ENCODE measurements at regions not wholly inside any gene's neighbourhood (a gene's known extent, or its start where the extent isn't known, plus 50 kb on each side); places are given as distances from the start of the nearest gene placed in this dataset.

DNA sequence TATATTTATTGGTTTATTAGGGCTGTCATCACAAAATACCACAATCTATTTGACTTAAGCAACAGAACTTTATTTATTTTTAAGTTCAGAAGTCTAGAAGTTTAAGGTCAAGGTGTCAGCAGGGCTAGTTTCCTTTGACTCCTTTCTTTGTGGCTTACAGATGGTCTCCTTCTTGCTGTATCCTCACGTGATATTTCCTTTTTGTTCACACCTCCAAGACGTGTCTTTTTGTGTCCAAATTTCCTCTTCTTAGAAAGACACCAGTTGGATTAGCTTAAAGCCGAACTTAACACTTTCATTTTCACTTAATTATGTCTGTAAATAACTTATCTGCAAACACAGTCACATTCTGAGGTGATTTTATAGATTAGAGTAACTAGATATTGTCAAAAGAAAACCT, 631.4 kb upstream of the POT1 start:
- no peak for DNase-seq

DNA sequence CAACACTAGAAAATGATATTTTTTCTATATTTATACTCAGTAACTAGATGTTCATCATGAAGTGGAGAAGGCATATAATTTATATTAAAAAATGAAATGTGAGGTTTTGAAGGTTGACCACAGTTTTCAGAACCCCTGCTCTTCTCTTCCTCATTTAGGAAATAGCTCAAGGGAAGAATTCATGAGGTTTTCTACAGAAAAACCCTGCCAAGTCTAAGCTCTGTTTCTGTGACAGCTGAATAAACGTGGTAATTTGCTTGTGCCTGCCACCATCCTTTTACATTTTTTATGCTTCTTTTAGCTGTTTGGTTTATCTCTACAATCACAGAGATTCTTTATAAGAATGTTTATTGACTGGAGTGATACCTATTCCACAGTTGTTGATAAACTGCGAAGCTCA, 630.3 kb upstream of the POT1 start:
- DNase-seq: no peak

DNA sequence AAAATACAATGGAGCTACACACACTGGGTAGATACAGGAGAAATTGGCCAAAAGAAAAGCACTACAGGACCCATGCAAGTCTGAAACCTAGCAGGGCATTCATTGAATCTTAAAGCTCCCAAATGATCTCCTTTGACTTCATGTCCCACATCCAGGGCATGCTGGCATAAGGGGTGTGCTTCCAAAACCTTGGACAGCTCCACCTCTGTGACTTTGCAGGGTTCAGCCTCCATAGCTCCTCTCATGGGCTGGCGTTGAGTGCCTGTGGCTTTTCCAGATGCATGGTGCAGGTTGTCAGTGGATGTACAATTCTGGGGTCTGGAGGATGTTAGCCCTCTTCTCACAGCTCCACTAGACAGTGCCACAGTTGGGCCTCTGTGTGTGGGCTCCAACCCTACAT, 626.3 kb upstream of the POT1 start:
- no peak for DNase-seq

DNA sequence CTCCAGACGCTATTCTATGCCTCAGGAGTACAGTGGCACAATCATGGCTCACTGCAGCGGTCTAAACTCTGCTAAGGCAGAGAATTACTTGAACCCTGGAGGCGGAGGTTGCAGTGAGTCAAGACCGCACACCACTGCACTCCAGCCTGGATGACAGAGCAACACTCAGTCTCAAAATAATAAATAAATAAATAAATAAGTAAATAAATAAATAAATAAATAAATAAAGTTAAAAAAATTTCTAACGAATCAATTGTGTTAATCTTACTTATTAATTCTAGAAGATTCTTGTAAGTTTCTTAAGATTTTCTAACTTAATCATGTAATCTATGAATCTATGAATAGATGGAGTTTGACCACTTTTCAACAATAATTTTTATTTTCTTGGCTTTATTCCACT, 621.4 kb upstream of the POT1 start:
- DNase-seq: no peak

DNA sequence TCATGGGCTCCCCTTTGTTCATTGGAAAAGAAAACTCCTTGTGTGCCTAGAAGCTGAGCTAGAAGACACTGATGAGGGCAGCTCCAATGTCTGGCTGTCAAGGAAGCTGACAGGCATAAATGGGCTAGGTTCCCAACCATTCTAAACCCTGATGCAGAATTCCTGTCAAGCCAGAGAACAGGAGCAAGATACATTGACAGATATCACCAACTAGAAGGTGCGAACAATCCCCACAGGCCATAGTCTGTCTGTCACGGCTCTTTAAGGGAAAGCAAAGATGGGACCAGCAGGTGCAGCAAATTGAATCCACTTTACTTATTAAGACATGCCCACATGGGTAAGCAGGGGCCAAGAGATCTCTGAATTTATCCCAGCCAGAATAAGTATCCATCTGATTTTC, 617.9 kb upstream of the POT1 start:
- DNase-seq: no peak

DNA sequence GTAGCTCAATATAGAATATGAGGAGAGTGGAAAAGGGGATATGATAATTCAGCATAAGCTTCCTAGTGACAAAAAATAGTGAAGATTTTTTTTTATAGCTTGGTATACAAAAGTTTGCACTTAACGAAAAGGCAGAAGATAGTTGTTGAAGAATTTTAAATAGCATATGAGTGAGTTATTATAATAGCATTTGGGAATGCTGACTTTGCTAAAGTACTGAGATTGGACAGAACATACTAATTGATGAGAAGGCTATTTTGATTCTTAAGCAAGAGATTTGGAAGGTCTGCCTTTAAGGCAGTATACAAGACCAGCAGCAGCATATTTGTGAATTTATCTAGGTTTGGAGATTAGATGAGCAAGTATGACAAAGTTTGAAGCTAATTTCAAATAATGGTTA, 600.9 kb upstream of the POT1 start:
- DNase-seq: no peak

DNA sequence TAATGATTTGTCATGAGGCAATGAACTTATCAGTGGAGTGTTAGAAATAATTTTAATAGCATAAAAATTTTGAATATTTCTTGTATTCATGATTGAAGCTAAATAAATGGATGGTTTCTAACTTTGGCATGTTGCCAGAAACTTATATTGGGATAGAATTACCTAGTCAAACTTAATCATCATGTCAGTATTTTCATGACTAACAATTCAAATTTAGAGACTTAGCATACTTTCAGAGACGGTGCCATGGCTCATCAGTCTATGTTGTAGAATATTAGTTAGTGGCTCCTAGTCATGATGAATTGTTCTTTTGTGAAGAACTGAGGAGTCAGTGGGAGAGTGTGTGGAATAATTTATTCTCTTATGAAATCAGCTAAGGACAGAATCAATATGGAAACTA, 599.6 kb upstream of the POT1 start:
- no peak for DNase-seq

DNA sequence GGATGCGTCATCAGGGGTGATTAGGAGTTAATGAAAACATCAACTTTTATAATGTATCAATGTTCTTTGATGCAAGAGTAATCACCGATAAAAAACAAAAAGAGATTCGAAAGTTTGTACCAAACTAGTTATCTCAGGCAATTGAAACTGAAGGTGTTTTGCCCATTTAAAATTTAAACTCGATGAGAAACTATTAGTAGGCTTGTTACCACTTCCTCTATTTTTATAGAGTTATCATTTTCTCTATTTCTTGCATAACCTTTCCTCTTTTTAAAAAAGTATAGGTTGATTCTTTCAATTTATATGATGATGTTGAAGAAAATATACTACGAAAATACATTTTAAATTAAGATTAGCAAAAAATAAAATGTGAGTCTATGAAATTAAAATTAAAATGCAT, 597.3 kb upstream of the POT1 start:
- DNase-seq: no peak

DNA sequence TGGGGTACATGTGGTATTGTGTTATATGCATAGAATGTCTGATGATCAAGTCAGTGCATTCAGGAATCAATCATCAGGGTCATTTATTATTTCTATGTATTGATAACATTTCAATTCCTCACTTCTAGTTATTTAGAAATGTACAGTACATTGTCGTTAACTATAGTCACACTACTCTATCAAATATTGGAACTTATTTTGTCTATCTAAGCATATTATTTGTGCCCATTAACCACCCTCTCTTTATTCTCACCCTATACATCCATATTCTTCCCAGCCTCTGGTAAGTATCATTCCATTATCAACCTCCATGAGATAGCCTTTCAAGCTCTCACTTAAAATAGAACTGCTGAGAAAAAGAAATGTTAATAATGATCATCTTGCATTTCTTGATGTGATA, 596.5 kb upstream of the POT1 start:
- no peak for DNase-seq

DNA sequence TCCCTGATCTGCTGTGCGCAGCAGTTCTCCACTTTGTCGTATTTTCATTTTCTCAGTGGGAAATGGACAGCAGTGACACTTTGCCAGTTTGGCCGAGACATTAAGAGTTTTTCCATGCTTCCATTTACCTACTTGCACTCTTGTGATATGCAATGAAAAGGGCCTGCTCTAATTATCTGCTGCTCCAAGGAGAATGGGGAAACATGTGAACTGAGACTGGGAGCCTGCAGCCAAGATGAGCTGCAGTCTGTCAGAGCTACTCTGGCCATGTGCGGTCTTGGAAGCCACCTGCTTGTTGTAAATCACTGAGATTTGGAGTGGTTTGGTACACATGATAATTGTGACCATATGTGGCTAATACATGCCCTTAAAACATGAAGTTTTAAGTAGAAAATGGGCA, 586.6 kb upstream of the POT1 start:
- peak; percentile 10 for DNase-seq

DNA sequence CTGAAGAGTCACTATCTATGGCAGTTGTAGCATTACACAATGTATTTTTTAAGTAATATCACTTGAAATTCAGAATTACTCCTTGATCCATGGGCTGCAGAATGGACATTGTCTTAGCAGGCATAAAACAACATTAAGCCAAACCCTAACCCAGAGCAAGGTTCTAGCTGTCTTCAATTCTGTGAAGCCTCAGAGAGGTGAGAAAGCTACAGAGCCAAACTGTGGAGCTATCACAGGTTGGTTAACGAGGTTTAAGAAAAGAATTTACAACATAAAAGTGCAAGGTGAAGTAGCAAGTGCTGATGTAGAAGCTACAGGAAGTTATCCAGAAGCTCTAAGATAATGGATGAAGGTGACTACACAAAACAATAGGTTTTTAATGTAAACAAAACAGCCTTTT, 582.7 kb upstream of the POT1 start:
- no peak for DNase-seq

DNA sequence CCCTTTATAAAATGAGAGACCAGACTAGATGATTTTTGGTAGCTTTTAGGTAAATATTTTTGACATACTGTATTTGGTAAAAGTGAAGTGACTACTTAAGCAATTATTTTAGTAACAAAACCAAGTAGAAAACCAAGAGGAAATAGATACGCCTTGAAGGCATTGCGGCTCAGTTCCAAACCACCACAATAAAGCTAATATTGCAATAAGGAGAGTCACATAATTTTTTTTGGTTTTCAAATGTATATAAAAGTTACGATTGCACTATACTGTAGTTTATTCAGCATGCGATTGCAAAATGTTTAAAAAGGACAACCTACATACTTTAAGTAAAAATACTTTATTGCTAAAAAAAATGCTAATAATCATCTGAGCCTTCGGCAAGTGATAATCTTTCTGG, 581.7 kb upstream of the POT1 start:
- DNase-seq: no peak

DNA sequence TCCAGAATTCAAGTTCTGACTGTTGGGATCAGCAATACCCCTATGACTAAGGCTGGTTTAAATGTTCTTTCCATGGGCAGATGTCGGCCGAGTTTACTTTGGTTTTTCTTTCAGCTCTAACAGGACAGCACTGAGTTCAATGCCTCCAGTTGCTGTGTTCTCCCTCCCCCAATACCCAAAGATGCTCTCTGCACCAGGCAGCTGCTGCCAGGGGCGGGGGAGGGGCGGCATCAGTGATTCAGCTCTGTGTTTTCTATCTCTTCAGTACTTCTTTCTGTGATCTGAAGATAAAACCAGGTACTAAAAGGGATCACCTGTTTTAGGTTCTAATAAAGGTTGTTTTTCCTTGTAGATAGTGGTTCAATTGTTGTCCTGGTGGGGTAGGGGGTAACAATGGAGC, 576.7 kb upstream of the POT1 start:
- no peak for DNase-seq

DNA sequence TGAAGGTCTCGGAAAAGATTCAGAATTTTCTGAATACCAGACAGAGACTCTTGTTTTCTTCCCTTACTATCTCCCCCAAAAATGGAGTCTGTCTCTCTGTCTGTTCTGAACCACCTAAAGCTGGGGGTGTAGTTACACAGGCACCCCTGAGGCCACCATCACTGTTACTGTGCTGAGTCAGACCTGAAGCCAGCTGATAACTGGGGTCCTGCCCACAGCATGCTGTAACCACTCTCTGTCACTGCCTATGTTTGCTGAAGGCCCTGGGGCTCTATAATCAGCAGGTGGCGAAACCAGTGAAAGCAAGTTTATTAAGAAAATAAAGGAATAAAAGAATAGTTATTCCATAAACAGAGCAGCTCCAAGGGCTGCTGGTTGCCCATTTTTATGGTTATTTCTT, 575.2 kb upstream of the POT1 start:
- DNase-seq: no peak

DNA sequence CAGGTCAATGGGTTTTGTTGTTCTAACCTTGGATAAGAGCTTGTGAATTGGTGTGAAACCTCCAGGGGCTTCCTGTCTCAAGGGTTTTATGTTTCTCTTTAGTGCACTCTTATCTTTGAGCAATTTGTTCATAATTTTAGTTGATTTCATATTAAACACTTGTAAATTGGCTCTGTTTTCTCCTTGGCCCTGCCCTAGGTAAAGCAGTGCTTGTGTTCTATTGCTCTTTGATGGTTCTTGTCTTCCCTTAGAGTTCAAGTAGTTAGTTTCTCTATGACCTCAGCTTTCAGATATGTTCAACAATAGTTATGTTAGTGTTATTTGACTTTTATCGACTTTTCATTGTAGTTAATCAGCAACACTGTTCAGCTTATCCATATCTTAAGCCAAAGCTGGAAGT, 566.4 kb upstream of the POT1 start:
- no peak for DNase-seq

DNA sequence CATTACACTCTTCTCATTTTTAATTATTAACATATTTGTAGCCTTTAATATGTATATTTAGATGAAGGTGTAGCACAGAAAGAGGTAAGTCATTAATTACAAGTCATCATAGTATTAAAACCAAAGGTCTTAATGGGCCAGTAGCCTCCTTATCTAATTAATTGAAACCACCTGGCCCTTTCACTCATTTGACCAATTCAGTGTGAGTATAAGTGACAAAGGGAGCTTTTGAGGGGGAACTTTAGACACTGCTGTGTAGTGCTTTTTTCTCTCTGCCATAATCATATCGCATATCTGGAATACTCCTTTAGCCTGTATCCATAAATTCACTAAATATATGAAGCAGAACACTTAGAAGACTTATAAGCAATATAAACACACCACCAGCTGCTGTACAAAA, 562.9 kb upstream of the POT1 start:
- peak; percentile 24 for DNase-seq

DNA sequence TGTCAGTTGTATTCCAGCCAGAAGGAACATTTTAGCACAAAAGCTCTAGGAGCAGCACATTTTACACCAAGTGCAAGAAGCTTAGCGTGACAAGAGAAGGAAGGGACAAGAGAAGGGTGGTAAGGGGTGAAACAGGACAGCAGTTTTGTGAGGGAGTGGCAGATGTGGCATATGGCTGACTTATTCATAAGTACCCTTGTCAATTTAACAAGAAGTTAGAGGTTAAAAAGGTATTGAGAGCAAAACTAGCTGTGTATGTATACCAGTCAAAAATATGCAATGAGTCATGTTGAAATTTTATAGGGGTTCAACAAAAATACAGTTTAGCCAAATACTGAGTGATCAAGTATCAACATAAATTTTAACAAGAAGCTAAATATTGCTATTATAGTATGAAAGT, 561.5 kb upstream of the POT1 start:
- no peak for DNase-seq

DNA sequence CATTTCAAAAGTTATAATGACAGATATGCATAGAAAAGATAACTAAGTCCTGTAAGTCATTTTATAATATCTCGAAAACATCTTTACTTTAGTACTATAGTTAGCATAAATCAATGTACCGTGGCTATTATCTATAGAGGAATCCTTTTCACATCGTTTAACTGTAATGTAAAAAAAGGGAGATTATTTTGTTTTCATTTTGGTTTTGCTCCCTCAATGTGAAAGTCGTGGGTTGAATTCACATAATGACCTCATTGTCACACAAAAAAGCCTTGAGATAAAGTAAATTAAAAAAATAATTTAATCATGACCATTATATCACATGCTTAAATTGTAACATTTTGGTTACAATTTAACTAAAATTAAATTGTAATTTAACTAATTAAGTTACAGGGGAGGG, 560.5 kb upstream of the POT1 start:
- no peak for DNase-seq

DNA sequence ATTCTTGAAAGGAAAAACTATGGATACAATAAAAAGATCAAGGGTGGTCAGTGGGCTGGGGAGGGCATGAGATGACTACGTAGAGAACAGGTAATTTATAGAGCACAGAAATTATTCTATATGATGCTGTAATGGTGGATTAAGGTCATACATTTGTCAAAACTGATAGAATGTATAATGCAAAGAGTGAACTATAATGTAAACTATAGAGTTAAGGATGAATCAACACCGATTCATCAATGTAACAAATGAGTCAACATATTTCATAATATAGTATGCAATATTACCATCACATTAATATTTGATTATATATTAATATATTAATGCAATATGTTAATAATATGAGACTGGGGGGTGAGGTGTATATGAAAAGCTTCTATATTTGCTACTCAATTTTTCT, 555.6 kb upstream of the POT1 start:
- no peak for DNase-seq

DNA sequence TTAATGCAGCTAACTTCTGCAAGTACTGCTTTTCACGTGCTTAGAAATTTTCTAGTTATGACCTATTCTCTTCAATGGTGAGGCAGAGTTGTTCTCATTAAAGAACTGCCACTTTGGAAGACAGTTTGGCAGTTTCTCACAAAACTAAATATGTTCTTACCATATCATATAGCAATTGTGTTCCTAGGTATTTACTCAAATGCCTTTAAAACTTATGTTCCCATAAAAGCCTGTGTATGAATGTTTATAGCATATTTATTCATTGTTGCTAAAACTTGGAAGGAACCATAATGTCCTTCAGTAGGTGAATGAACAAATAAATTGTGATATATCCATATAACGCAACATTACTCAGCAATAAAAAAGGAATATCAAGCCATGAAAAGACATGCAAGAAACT, 555.1 kb upstream of the POT1 start:
- no peak for DNase-seq

DNA sequence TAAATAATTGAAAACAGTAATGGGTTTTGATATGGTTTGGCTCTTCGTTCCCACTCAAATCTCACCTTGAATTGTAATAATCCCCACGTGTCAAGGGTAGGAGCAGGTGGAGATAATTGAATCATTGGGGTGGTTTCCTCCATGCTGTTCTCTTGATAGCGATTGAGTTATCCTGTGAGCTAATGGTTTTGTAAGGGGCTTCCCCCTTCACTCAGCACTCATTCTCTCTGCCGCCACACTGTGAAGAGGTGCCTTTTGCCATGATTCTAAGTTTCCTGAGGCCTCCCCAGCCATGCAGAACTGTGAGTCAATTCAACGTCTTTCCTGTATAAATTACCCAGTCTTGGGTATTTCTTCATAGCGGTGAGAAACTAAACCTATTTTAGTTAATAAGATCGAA, 551.7 kb upstream of the POT1 start:
- DNase-seq: no peak

DNA sequence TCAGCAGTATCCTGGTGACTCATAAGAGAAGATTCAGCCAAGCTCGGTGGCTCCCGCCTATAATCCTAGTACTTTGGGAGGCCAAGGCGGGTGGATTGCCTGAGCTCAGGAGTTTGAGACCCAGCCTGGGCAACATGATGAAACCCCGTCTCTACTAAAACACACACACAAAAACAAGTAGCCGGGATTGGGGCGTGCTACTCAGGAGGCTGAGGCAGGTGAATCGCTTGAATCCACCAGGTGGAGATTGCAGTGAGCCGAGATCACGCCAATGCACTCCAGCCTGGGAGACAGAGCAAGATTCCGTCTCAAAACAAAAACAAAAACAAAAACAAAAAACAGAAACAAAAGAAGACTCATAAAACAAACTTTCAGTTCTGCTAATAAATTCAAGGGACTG, 551.1 kb upstream of the POT1 start:
- no peak for DNase-seq

DNA sequence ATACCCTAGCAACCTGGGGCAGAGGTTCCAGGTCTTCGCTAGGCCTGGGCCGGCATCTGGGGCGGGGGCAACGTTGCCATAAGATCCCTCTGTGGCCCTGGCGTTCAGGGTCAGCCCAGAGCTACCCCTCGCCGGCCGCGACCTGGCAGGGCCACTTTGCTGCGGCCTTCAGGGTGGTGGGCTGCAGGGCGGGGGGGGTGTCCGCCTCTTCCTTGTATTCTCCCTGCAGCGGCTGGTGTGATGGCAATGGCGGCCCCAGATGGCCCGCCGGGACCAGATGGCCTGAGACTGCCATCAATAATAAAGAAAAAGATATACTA, 539.2 kb upstream of the POT1 start:
- DNase-seq: no peak

DNA sequence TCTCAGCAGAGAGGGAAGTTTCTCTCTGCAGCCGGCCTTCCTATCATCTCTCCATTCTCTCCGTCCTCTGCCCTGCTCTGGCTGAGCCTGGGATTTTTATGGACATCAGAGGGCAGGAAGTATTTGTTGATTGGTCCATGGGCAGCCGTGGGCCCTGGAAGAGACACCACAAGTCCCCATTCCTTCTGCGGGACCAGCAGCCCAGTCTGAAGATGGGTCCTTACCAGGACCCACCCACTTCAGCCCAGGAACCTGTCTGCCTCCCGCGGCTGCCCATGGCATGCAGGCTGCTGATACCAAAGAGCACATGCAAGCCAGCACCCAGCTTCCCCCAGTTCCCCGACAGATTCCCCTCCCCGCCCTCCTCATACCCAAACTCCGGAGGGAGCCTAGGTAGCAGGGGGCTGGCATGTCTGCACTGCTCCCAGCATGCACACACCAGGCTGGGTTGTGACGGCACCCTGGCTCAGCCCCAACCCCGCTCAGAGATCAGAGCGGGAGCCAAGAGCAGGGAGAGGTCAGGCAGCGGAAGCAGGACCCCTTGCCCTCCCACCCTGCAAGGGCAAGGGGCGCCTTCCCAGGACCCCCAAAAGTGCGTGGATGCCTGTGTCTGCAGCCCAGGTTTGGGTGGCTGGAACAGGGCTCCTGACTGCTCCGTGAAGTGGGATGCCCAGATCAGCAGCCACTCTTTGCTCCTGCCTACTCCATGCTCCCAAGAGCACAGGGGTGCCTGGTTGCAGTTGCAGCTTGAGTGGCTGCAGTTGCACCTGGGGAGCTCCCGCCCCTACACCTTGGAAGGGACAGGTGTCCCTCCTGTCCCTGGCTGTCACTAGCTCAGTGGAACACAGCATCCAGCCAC, 538.6 kb upstream of the POT1 start:
- no peak for DNase-seq

DNA sequence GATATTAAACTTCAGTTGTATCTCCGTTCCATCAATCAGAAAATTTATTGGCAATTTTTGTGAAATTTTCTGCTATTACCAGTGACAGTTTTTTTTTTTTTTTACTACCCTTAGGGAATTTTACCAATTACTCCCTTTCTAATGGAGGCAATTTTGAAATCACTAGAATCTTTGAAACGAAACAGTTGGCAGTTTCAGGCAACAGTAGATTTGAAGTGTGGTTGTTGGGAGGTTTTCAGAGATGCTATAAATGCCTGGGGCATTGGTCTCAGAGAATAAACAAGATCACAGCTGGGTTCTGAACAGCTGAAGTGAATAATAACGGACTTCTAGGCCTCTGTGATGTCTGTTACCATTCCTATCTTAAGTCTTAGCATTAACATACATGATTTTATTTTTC, 535.9 kb upstream of the POT1 start:
- DNase-seq: peak; percentile 18
